ENCODE measurements at regions not wholly inside any gene's neighbourhood (a gene's known extent, or its start where the extent isn't known, plus 50 kb on each side); places are given as distances from the start of the nearest gene placed in this dataset.

- H3K36me3 ChIP-seq (ENCODE audit: control insufficient read depth in 2 of 3, insufficient read depth in 3 of 3, low read length in 3 of 3): no peaks in the 10 kb centered on the region
- peaks cover 0 to 3% (median 0%) of the 10 kb centered on the region in 3 donors for H3K9me3 ChIP-seq (ENCODE audit: control insufficient read depth in 2 of 3, insufficient read depth in 1 of 3, low read length in 3 of 3)
- no peak overlapping the region for H3K9ac ChIP-seq (ENCODE audit: low read length in 3 of 3)
- no peak overlapping the region for H3K27ac ChIP-seq (ENCODE audit: low read depth in 2 of 2, low read length in 2 of 2)
- H3K4me3 ChIP-seq (ENCODE audit: low read length in 3 of 3): no peak overlapping the region
- TF ChIP-seq CTCF (IDR thresholded peaks at IDR 0.05; ENCODE audit: borderline replicate concordance, extremely low read depth, insufficient read depth): no peak
- no peaks in the 10 kb centered on the region for H3K4me1 ChIP-seq (ENCODE audit: control insufficient read depth in 2 of 3, insufficient read depth in 2 of 3, low read depth in 1 of 3, low read length in 3 of 3)
- no peaks in the 10 kb centered on the region for H3K27me3 ChIP-seq (ENCODE audit: control insufficient read depth, insufficient read depth, low read length)
- intact Hi-C loops (cut with DNase I): no loop called here
- no peak for FAIRE-seq
- no peak for DNase-seq
Observed at GRCh38 chr4:142984871-142985585, 138.9 kb upstream of the INPP4B start.

DNA sequence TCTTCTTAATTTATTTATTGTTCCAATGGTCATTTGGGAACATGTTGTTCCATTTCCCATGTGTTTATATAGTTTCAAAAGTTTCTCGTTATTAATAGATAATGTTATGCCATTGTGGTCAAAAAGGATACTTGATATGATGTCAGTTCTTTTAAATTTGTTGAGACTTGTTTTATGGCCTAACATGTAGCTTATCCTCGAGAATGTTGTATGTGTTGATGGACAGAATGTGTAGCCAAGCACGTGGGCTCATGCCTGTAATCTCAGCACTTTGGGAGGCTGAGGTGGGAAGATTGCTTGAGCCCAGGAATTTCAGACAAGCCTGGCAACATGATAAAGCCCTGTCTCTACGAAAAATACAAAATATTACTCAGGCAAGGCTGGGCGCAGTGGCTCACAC lies 168.5 kb upstream of the USP38 start:
- TF ChIP-seq CTCF (IDR thresholded peaks at IDR 0.05; ENCODE audit: borderline replicate concordance, extremely low read depth, insufficient read depth): no peak
- H3K9ac ChIP-seq (ENCODE audit: low read length in 3 of 3): no peak overlapping the region
- no peaks in the 10 kb centered on the region for H3K27me3 ChIP-seq (ENCODE audit: control insufficient read depth, insufficient read depth, low read length)
- FAIRE-seq: no peak
- intact Hi-C loops (cut with DNase I): no loop called here
- peaks cover 0 to 5% (median 0%) of the 10 kb centered on the region in 3 donors for H3K9me3 ChIP-seq (ENCODE audit: control insufficient read depth in 2 of 3, insufficient read depth in 1 of 3, low read length in 3 of 3)
- H3K36me3 ChIP-seq (ENCODE audit: control insufficient read depth in 2 of 3, insufficient read depth in 3 of 3, low read length in 3 of 3): no peaks in the 10 kb centered on the region
- H3K4me3 ChIP-seq (ENCODE audit: low read length in 3 of 3): no peak overlapping the region
- DNase-seq: no peak
- H3K27ac ChIP-seq (ENCODE audit: low read depth in 2 of 2, low read length in 2 of 2): no peak overlapping the region
- H3K4me1 ChIP-seq (ENCODE audit: control insufficient read depth in 2 of 3, insufficient read depth in 2 of 3, low read depth in 1 of 3, low read length in 3 of 3): no peaks in the 10 kb centered on the region

DNA sequence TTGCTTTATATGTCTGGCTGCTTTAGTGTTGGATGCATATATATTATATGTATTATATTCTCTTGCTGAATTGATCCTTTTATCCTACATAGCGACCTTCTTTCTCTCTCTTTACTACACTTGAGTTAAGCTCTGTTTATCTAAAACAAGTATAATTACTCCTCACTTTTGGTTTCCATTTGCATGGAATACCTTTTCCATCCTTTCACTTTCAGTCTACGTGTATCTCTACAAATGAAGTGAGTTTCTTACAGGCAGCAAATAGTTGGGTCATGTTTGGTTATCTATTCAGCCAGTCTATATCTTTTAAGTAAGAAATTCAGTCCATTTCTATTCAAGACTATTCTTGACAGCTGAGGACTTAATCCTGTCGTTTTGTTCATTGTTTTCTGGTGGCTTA lies 167.5 kb upstream of the USP38 start:
- H3K4me1 ChIP-seq (ENCODE audit: control insufficient read depth in 2 of 3, insufficient read depth in 2 of 3, low read depth in 1 of 3, low read length in 3 of 3): no peaks in the 10 kb centered on the region
- DNase-seq (no peak), FAIRE-seq (no peak)
- H3K9me3 ChIP-seq (ENCODE audit: control insufficient read depth in 2 of 3, insufficient read depth in 1 of 3, low read length in 3 of 3): peaks cover 0 to 5% (median 0%) of the 10 kb centered on the region in 3 donors
- no peaks in the 10 kb centered on the region for H3K36me3 ChIP-seq (ENCODE audit: control insufficient read depth in 2 of 3, insufficient read depth in 3 of 3, low read length in 3 of 3)
- intact Hi-C loops (cut with DNase I): no loop called here
- no peaks in the 10 kb centered on the region for H3K27me3 ChIP-seq (ENCODE audit: control insufficient read depth, insufficient read depth, low read length)
- no peak overlapping the region for H3K9ac ChIP-seq (ENCODE audit: low read length in 3 of 3)
- no peak overlapping the region for H3K4me3 ChIP-seq (ENCODE audit: low read length in 3 of 3)
- TF ChIP-seq CTCF (IDR thresholded peaks at IDR 0.05; ENCODE audit: borderline replicate concordance, extremely low read depth, insufficient read depth): no peak
- no peak overlapping the region for H3K27ac ChIP-seq (ENCODE audit: low read depth in 2 of 2, low read length in 2 of 2)

DNA sequence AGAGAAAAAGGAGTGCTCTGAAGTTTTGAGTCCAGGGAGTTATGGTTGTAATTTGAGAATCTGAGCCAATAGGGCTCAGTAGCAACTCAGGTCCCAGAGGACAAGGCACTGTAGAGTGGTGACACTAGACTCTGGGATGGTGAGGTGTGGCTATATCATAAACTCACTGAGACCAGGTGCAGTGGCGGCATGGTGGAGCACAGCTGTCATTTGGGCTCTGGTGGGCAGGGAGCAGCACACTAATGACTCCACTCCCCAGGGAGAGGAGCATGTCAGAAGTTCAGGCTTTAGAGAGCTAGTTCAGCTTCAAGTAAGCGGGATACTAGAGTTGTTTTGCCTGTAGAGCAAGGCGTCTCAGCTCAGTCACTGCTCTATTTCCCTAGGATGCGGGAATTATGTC lies 165.4 kb upstream of the USP38 start:
- Histone ChIP-seq H3K27me3 (ENCODE audit: control insufficient read depth, insufficient read depth, low read length) (no peaks in the 10 kb centered on the region), H3K36me3 (ENCODE audit: control insufficient read depth in 2 of 3, insufficient read depth in 3 of 3, low read length in 3 of 3) (no peaks in the 10 kb centered on the region), H3K4me1 (ENCODE audit: control insufficient read depth in 2 of 3, insufficient read depth in 2 of 3, low read depth in 1 of 3, low read length in 3 of 3) (no peaks in the 10 kb centered on the region), H3K27ac (ENCODE audit: low read depth in 2 of 2, low read length in 2 of 2) (no peak overlapping the region), H3K4me3 (ENCODE audit: low read length in 3 of 3) (no peak overlapping the region), H3K9ac (ENCODE audit: low read length in 3 of 3) (no peak overlapping the region), H3K9me3 (ENCODE audit: control insufficient read depth in 2 of 3, insufficient read depth in 1 of 3, low read length in 3 of 3) (peaks cover 0 to 5% (median 0%) of the 10 kb centered on the region in 3 donors)
- no peak for DNase-seq
- FAIRE-seq: no peak
- intact Hi-C loops (cut with DNase I): no loop called here
- TF ChIP-seq CTCF (IDR thresholded peaks at IDR 0.05; ENCODE audit: borderline replicate concordance, extremely low read depth, insufficient read depth): no peak

All from kidney (tissue), 13 donors.